ENCODE measurements at regions not wholly inside any gene's neighbourhood (a gene's known extent, or its start where the extent isn't known, plus 50 kb on each side); places are given as distances from the start of the nearest gene placed in this dataset.
"Not testable (repeated sequence)": the region's sequence is repeated elsewhere in the genome, so short reads cannot be mapped to it uniquely, and the experiment has no call there.

GRCh38 chr21:17196623-17197022 is 316.2 kb upstream of the CXADR start:
- no peaks in the 10 kb centered on the region for H3K36me3 ChIP-seq (ENCODE audit: insufficient read depth, low read depth, low read length)
- H3K27me3 ChIP-seq (ENCODE audit: insufficient read depth, low read length) = no peaks in the 10 kb centered on the region
- H3K4me1 ChIP-seq (ENCODE audit: insufficient read depth, low read length) = no peaks in the 10 kb centered on the region
- no peaks in the 10 kb centered on the region; the same call in 1 of the 2 replicates for H3K9me3 ChIP-seq (ENCODE audit: insufficient read depth, low read depth, low read length)
- H3K27ac ChIP-seq (ENCODE audit: low read length) = no peak overlapping the region
- no peak overlapping the region for H3K9ac ChIP-seq (ENCODE audit: low read depth, low read length)
- no peak overlapping the region for H3K4me3 ChIP-seq (ENCODE audit: low read length)

- H3K9ac ChIP-seq (ENCODE audit: low read depth, low read length) = no peak overlapping the region
- no peaks in the 10 kb centered on the region for H3K36me3 ChIP-seq (ENCODE audit: insufficient read depth, low read depth, low read length)
- no peaks in the 10 kb centered on the region for H3K27me3 ChIP-seq (ENCODE audit: insufficient read depth, low read length)
- H3K27ac ChIP-seq (ENCODE audit: low read length) = no peak overlapping the region
- no peaks in the 10 kb centered on the region for H3K4me1 ChIP-seq (ENCODE audit: insufficient read depth, low read length)
- H3K4me3 ChIP-seq (ENCODE audit: low read length) = no peak overlapping the region
- H3K9me3 ChIP-seq (ENCODE audit: insufficient read depth, low read depth, low read length) = no peaks in the 10 kb centered on the region
Observed at GRCh38 chr21:17197996-17198395, 314.8 kb upstream of the CXADR start.

GRCh38 chr21:17200250-17200649 is 312.6 kb upstream of the CXADR start:
- Histone ChIP-seq H3K27ac (ENCODE audit: low read length) (no peak overlapping the region), H3K27me3 (ENCODE audit: insufficient read depth, low read length) (no peaks in the 10 kb centered on the region), H3K9me3 (ENCODE audit: insufficient read depth, low read depth, low read length) (no peaks in the 10 kb centered on the region), H3K4me1 (ENCODE audit: insufficient read depth, low read length) (no peaks in the 10 kb centered on the region), H3K9ac (ENCODE audit: low read depth, low read length) (no peak overlapping the region), H3K4me3 (ENCODE audit: low read length) (no peak overlapping the region), H3K36me3 (ENCODE audit: insufficient read depth, low read depth, low read length) (no peaks in the 10 kb centered on the region)

- H3K4me3 ChIP-seq (ENCODE audit: low read length) = no peak overlapping the region
- H3K27ac ChIP-seq (ENCODE audit: low read length) = no peak overlapping the region
- no peaks in the 10 kb centered on the region for H3K27me3 ChIP-seq (ENCODE audit: insufficient read depth, low read length)
- no peaks in the 10 kb centered on the region for H3K4me1 ChIP-seq (ENCODE audit: insufficient read depth, low read length)
- H3K9me3 ChIP-seq (ENCODE audit: insufficient read depth, low read depth, low read length) = no peaks in the 10 kb centered on the region
- no peaks in the 10 kb centered on the region for H3K36me3 ChIP-seq (ENCODE audit: insufficient read depth, low read depth, low read length)
- no peak overlapping the region for H3K9ac ChIP-seq (ENCODE audit: low read depth, low read length)
Observed at GRCh38 chr21:17201741-17202260, 311.0 kb upstream of the CXADR start.

- Histone ChIP-seq H3K36me3 (ENCODE audit: insufficient read depth, low read depth, low read length) (no peaks in the 10 kb centered on the region), H3K27ac (ENCODE audit: low read length) (no peak overlapping the region), H3K4me1 (ENCODE audit: insufficient read depth, low read length) (no peaks in the 10 kb centered on the region), H3K27me3 (ENCODE audit: insufficient read depth, low read length) (no peaks in the 10 kb centered on the region), H3K4me3 (ENCODE audit: low read length) (no peak overlapping the region), H3K9me3 (ENCODE audit: insufficient read depth, low read depth, low read length) (peaks cover 2% of the 10 kb centered on the region; the same call in 1 of the 2 replicates), H3K9ac (ENCODE audit: low read depth, low read length) (no peak overlapping the region)
Observed at GRCh38 chr21:17214801-17215200, 298.0 kb upstream of the CXADR start.

GRCh38 chr21:17219050-17219449 is 293.8 kb upstream of the CXADR start:
- H3K4me1 ChIP-seq (ENCODE audit: insufficient read depth, low read length); H3K27ac ChIP-seq (ENCODE audit: low read length); H3K36me3 ChIP-seq (ENCODE audit: insufficient read depth, low read depth, low read length); H3K9me3 ChIP-seq (ENCODE audit: insufficient read depth, low read depth, low read length); H3K9ac ChIP-seq (ENCODE audit: low read depth, low read length); H3K4me3 ChIP-seq (ENCODE audit: low read length); H3K27me3 ChIP-seq (ENCODE audit: insufficient read depth, low read length): not testable (repeated sequence)

GRCh38 chr21:17231124-17231523 is 281.7 kb upstream of the CXADR start:
- no peak overlapping the region for H3K4me3 ChIP-seq (ENCODE audit: low read length)
- no peak overlapping the region for H3K27ac ChIP-seq (ENCODE audit: low read length)
- H3K27me3 ChIP-seq (ENCODE audit: insufficient read depth, low read length) = no peaks in the 10 kb centered on the region
- no peaks in the 10 kb centered on the region for H3K4me1 ChIP-seq (ENCODE audit: insufficient read depth, low read length)
- no peaks in the 10 kb centered on the region; the same call in 1 of the 2 replicates for H3K9me3 ChIP-seq (ENCODE audit: insufficient read depth, low read depth, low read length)
- no peak overlapping the region for H3K9ac ChIP-seq (ENCODE audit: low read depth, low read length)
- no peaks in the 10 kb centered on the region for H3K36me3 ChIP-seq (ENCODE audit: insufficient read depth, low read depth, low read length)

- Histone ChIP-seq H3K9me3 (ENCODE audit: insufficient read depth, low read depth, low read length) (no peaks in the 10 kb centered on the region), H3K36me3 (ENCODE audit: insufficient read depth, low read depth, low read length) (no peaks in the 10 kb centered on the region), H3K27me3 (ENCODE audit: insufficient read depth, low read length) (no peaks in the 10 kb centered on the region), H3K4me3 (ENCODE audit: low read length) (no peak overlapping the region), H3K4me1 (ENCODE audit: insufficient read depth, low read length) (no peaks in the 10 kb centered on the region), H3K27ac (ENCODE audit: low read length) (no peak overlapping the region), H3K9ac (ENCODE audit: low read depth, low read length) (no peak overlapping the region)
Observed at GRCh38 chr21:17231771-17232170, 281.1 kb upstream of the CXADR start.

GRCh38 chr21:17238468-17238867 is 274.4 kb upstream of the CXADR start:
- Histone ChIP-seq H3K4me3 (ENCODE audit: low read length) (no peak overlapping the region), H3K36me3 (ENCODE audit: insufficient read depth, low read depth, low read length) (no peaks in the 10 kb centered on the region), H3K27me3 (ENCODE audit: insufficient read depth, low read length) (no peaks in the 10 kb centered on the region), H3K4me1 (ENCODE audit: insufficient read depth, low read length) (no peaks in the 10 kb centered on the region), H3K27ac (ENCODE audit: low read length) (no peak overlapping the region), H3K9me3 (ENCODE audit: insufficient read depth, low read depth, low read length) (no peaks in the 10 kb centered on the region), H3K9ac (ENCODE audit: low read depth, low read length) (no peak overlapping the region)

GRCh38 chr21:17250778-17251241 is 262.0 kb upstream of the CXADR start:
- Histone ChIP-seq H3K4me3 (ENCODE audit: low read length) (no peak overlapping the region), H3K36me3 (ENCODE audit: insufficient read depth, low read depth, low read length) (no peaks in the 10 kb centered on the region), H3K27me3 (ENCODE audit: insufficient read depth, low read length) (no peaks in the 10 kb centered on the region), H3K4me1 (ENCODE audit: insufficient read depth, low read length) (no peaks in the 10 kb centered on the region), H3K9me3 (ENCODE audit: insufficient read depth, low read depth, low read length) (no peaks in the 10 kb centered on the region), H3K27ac (ENCODE audit: low read length) (no peak overlapping the region), H3K9ac (ENCODE audit: low read depth, low read length) (no peak overlapping the region)

- Histone ChIP-seq H3K4me3 (ENCODE audit: low read length) (no peak overlapping the region), H3K36me3 (ENCODE audit: insufficient read depth, low read depth, low read length) (no peaks in the 10 kb centered on the region), H3K9me3 (ENCODE audit: insufficient read depth, low read depth, low read length) (no peaks in the 10 kb centered on the region), H3K9ac (ENCODE audit: low read depth, low read length) (no peak overlapping the region), H3K4me1 (ENCODE audit: insufficient read depth, low read length) (no peaks in the 10 kb centered on the region), H3K27ac (ENCODE audit: low read length) (no peak overlapping the region), H3K27me3 (ENCODE audit: insufficient read depth, low read length) (no peaks in the 10 kb centered on the region)
Observed at GRCh38 chr21:17257784-17258183, 255.1 kb upstream of the CXADR start.

- Histone ChIP-seq H3K4me1 (ENCODE audit: insufficient read depth, low read length) (no peaks in the 10 kb centered on the region), H3K27me3 (ENCODE audit: insufficient read depth, low read length) (no peaks in the 10 kb centered on the region), H3K9ac (ENCODE audit: low read depth, low read length) (no peak overlapping the region), H3K9me3 (ENCODE audit: insufficient read depth, low read depth, low read length) (no peaks in the 10 kb centered on the region), H3K36me3 (ENCODE audit: insufficient read depth, low read depth, low read length) (no peaks in the 10 kb centered on the region), H3K4me3 (ENCODE audit: low read length) (no peak overlapping the region), H3K27ac (ENCODE audit: low read length) (no peak overlapping the region)
Observed at GRCh38 chr21:17264182-17264581, 248.7 kb upstream of the CXADR start.
